Activated T-cell treated with anti-CD3 and anti-CD28 coated beads, Interleukin-2, amount 50 U/mL, for 24 hours (primary cell): ENCODE measurements at regions not wholly inside any gene's neighbourhood (a gene's known extent, or its start where the extent isn't known, plus 50 kb on each side); places are given as distances from the start of the nearest gene placed in this dataset.

ENCODE experiments used
- DNase-seq: peaks from one replicate; pipeline ENCODE4 v3.0.0-alpha.2; 2020
- H3K27ac Mint-ChIP-seq: 2 replicates; pipeline ENCODE4 v1.8.0; 2020; ENCODE audit warnings: mild to moderate bottlenecking, mixed read lengths
- H3K27me3 Mint-ChIP-seq: 2 replicates; pipeline ENCODE4 v1.8.0; 2020; ENCODE audit warnings: mixed read lengths
- H3K36me3 Mint-ChIP-seq: 2 replicates; pipeline ENCODE4 v1.8.0; 2020; ENCODE audit warnings: low read depth, mixed read lengths
- H3K4me1 Mint-ChIP-seq: 2 replicates; pipeline ENCODE4 v1.8.0; 2020; ENCODE audit warnings: low read depth, mixed read lengths
- H3K4me3 Mint-ChIP-seq: 2 replicates; pipeline ENCODE4 v1.8.0; 2020; ENCODE audit warnings: mild to moderate bottlenecking, moderate library complexity, mixed read lengths
- H3K9me3 Mint-ChIP-seq: 2 replicates; pipeline ENCODE4 v1.8.0; 2020; ENCODE audit warnings: mixed read lengths

DNA sequence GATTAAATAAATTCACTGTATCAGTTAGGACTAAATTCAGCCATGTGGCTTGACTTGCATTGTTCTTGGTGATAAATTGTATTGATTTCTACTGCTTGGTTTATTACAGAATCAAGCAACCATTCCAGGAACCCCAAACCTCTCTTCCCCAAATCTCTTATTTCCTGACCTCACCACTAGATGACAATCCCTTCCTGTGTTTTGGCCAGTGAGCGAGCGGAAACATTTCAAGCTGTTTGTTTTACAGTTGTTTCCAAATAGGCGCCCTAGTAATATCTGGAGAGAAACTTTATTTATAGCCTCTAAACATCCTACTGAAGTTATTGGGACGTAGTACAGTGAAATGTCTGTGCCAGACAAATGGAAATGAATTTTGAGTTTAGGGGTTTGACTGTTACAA lies 161.1 kb downstream of the SNAPC1 start:
- Mint-ChIP-seq H3K27ac (no peak overlapping the region), H3K9me3 (no peaks in the 10 kb centered on the region), H3K27me3 (peaks cover 44% of the 10 kb centered on the region), H3K36me3 (no peaks in the 10 kb centered on the region), H3K4me3 (no peak overlapping the region), H3K4me1 (no peaks in the 10 kb centered on the region)
- DNase-seq: no peak

GRCh38 chr14:61925043-61925442 lies 162.8 kb downstream of the SNAPC1 start:
- peaks cover 44% of the 10 kb centered on the region for H3K27me3 Mint-ChIP-seq
- no peak overlapping the region for H3K4me3 Mint-ChIP-seq
- no peaks in the 10 kb centered on the region for H3K36me3 Mint-ChIP-seq
- no peaks in the 10 kb centered on the region for H3K9me3 Mint-ChIP-seq
- DNase-seq: no peak
- H3K4me1 Mint-ChIP-seq: no peaks in the 10 kb centered on the region
- H3K27ac Mint-ChIP-seq: no peak overlapping the region

DNA sequence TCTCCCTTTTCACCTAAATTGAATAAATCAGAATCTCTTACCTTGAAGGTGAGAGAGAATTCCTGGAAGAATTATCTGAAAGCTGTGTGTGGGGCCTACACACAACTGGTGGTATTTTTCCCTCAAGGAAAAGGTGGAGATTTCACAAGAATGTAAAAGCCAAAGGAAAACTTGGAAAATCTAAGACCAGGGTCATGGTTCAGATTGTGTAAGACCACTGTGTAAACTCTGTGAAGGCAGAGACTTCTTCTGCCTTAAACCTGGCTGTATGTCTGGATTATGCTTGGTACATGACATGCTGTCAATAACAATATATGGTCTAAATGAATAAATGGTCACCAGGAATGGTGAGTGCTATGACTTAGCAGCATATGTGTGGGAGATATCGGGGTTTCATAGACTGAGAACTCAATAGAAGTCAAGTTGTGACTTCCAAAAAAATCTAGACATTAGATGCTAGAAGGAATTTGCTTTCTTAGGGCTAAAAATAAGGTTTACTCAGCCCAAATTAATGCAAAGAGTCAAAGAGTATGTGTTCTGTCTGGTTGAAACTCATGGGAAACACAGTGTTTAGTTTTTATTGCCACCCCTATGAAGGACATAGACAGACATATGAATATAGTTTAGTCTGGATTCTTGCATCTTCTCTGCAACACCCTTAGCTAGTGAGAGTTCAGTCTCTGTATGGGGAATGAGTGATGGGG lies 163.7 kb downstream of the SNAPC1 start:
- no peaks in the 10 kb centered on the region for H3K9me3 Mint-ChIP-seq
- peaks cover 45% of the 10 kb centered on the region for H3K27me3 Mint-ChIP-seq
- H3K4me3 Mint-ChIP-seq: no peak overlapping the region
- H3K4me1 Mint-ChIP-seq: no peaks in the 10 kb centered on the region
- no peak for DNase-seq
- H3K36me3 Mint-ChIP-seq: no peaks in the 10 kb centered on the region
- H3K27ac Mint-ChIP-seq: no peak overlapping the region

GRCh38 chr14:61927060-61927459 lies 164.8 kb downstream of the SNAPC1 start:
- Mint-ChIP-seq H3K4me3 (no peak overlapping the region), H3K4me1 (no peaks in the 10 kb centered on the region), H3K27me3 (peaks cover 47% of the 10 kb centered on the region), H3K36me3 (no peaks in the 10 kb centered on the region), H3K27ac (no peak overlapping the region), H3K9me3 (no peaks in the 10 kb centered on the region)
- no peak for DNase-seq

DNA sequence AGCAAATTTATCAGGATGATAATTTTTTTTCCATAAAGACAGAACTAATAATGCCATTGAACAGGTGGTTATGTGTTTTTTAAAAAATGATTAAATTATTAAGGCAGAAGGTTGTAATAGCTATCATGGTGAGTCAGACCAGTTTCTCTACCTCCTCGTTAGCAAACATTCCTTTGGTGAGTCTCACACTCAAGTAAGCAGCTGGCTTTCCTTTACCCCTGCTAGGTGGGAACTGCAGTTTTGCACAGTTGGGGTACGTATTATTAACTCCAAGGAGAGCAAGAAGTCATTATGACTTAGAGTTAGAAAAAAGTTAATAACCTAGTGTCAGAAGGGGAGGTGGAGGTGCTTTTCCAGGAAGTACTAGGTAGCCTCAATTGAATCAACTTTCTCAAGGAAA lies 165.3 kb downstream of the SNAPC1 start:
- Mint-ChIP-seq H3K36me3 (no peaks in the 10 kb centered on the region), H3K27ac (no peak overlapping the region), H3K4me1 (no peaks in the 10 kb centered on the region), H3K4me3 (no peak overlapping the region), H3K27me3 (peaks cover 48% of the 10 kb centered on the region), H3K9me3 (no peaks in the 10 kb centered on the region)
- DNase-seq: no peak

- no peak for DNase-seq
- no peaks in the 10 kb centered on the region for H3K36me3 Mint-ChIP-seq
- no peak overlapping the region for H3K27ac Mint-ChIP-seq
- no peak overlapping the region for H3K4me3 Mint-ChIP-seq
- no peaks in the 10 kb centered on the region for H3K9me3 Mint-ChIP-seq
- no peaks in the 10 kb centered on the region for H3K4me1 Mint-ChIP-seq
- H3K27me3 Mint-ChIP-seq: peaks cover 54% of the 10 kb centered on the region
Measured at GRCh38 chr14:61928300-61928699, 166.1 kb downstream of the SNAPC1 start.

GRCh38 chr14:61928701-61929100 lies 166.5 kb downstream of the SNAPC1 start:
- Mint-ChIP-seq H3K4me1 (no peaks in the 10 kb centered on the region), H3K9me3 (no peaks in the 10 kb centered on the region), H3K4me3 (no peak overlapping the region), H3K27ac (no peak overlapping the region), H3K36me3 (no peaks in the 10 kb centered on the region), H3K27me3 (peaks cover 52% of the 10 kb centered on the region)
- no peak for DNase-seq

DNA sequence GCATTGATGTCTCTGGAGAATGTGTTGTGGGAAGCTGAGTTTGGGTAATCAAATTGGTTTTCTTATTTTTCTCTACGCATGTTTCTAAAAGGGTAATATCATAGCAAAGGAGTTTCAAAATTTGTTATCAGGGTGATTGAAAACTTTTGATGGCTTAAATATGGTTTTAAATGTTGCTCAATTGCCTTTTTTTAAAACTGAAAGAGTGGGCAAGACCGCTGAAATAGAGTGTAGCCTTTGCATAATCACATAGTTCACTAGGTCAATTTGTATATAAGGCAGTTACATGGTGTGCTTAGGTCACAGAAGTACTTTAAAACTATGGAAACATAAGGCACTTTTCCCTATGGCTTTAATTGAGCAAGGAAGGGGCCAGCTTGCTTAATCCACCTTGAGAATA lies 167.4 kb downstream of the SNAPC1 start:
- H3K36me3 Mint-ChIP-seq: no peaks in the 10 kb centered on the region
- H3K27me3 Mint-ChIP-seq: peaks cover 44% of the 10 kb centered on the region
- H3K4me1 Mint-ChIP-seq: peaks cover 6% of the 10 kb centered on the region
- H3K27ac Mint-ChIP-seq: no peak overlapping the region
- H3K9me3 Mint-ChIP-seq: no peaks in the 10 kb centered on the region
- DNase-seq: no peak
- H3K4me3 Mint-ChIP-seq: no peak overlapping the region

- no peak for DNase-seq
- Mint-ChIP-seq H3K27ac (no peak overlapping the region), H3K4me1 (peaks cover 8% of the 10 kb centered on the region), H3K9me3 (no peaks in the 10 kb centered on the region), H3K36me3 (no peaks in the 10 kb centered on the region), H3K4me3 (no peak overlapping the region), H3K27me3 (peaks cover 38% of the 10 kb centered on the region)
Measured at GRCh38 chr14:61930101-61930857, 168.1 kb downstream of the SNAPC1 start.

DNA sequence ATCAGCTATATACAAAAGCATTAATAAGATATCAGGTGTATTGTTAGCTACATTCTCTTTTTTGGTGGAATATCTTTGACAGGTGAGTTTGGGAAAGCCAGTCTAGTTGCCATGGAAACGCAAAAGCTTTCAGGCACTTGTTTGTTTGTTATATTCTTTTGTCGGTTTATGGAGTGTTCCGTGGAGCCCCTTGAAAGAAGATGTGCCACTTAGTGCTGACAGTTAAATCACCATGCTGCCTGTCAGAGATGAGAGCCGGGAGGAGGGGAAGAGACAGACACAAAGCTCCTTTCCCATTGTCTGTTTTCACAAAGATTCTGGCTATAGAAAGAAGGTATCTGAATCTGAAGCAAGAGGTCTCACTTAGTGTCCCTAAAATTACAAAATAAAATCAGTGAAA lies 170.8 kb downstream of the SNAPC1 start:
- Mint-ChIP-seq H3K36me3 (no peaks in the 10 kb centered on the region), H3K4me3 (no peak overlapping the region), H3K27me3 (peaks cover 52% of the 10 kb centered on the region), H3K4me1 (peaks cover 8% of the 10 kb centered on the region), H3K9me3 (no peaks in the 10 kb centered on the region), H3K27ac (no peak overlapping the region)
- DNase-seq: no peak

GRCh38 chr14:61934385-61934784 lies 172.2 kb downstream of the SNAPC1 start:
- Mint-ChIP-seq H3K27me3 (peaks cover 50% of the 10 kb centered on the region), H3K9me3 (no peaks in the 10 kb centered on the region), H3K4me1 (peaks cover 8% of the 10 kb centered on the region), H3K4me3 (no peak overlapping the region), H3K27ac (no peak overlapping the region), H3K36me3 (no peaks in the 10 kb centered on the region)
- no peak for DNase-seq

- no peak overlapping the region for H3K27ac Mint-ChIP-seq
- peaks cover 69% of the 10 kb centered on the region for H3K27me3 Mint-ChIP-seq
- no peak overlapping the region for H3K4me3 Mint-ChIP-seq
- no peaks in the 10 kb centered on the region for H3K4me1 Mint-ChIP-seq
- no peaks in the 10 kb centered on the region for H3K36me3 Mint-ChIP-seq
- H3K9me3 Mint-ChIP-seq: no peaks in the 10 kb centered on the region
- DNase-seq: no peak
Measured at GRCh38 chr14:61939776-61940175, 177.6 kb downstream of the SNAPC1 start.

DNA sequence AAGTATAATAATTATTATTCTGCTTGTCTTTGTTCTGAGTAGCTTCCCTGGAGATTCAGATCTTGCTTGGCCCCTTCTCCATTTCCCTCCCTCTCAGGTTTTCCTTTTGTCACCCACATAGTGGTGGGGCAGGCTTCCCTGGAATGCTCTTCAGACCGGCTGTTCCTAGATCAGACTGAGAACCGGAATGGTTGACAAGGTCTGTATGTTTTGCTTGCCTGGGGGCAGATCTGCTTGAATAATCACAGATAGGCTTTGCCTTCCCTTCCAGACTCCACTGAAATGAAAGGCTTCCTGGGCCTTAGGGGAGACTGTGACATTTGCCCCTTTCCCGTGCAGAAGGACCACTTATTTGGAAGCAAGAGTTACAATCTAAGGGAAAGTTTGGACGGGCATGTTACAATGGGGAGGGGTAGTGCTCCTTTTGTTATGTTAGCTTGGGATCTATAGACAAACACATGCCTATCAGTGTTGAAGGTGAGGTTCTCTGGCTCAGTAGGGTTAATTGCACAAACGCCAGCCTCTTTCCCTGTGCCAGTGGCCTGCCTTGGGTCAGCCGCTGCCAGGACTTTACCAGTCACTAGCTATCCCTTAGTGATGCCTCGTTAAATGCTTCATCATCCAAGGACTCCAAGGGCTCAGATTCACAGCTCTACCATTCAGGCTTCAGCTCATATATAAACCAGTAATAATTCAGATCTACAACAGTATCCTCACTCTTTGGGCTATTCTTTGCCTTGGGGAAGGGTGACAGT lies 178.6 kb downstream of the SNAPC1 start:
- no peak for DNase-seq
- Mint-ChIP-seq H3K27me3 (peaks cover 70% of the 10 kb centered on the region), H3K9me3 (no peaks in the 10 kb centered on the region), H3K27ac (no peak overlapping the region), H3K4me1 (no peaks in the 10 kb centered on the region), H3K36me3 (no peaks in the 10 kb centered on the region), H3K4me3 (no peak overlapping the region)

DNA sequence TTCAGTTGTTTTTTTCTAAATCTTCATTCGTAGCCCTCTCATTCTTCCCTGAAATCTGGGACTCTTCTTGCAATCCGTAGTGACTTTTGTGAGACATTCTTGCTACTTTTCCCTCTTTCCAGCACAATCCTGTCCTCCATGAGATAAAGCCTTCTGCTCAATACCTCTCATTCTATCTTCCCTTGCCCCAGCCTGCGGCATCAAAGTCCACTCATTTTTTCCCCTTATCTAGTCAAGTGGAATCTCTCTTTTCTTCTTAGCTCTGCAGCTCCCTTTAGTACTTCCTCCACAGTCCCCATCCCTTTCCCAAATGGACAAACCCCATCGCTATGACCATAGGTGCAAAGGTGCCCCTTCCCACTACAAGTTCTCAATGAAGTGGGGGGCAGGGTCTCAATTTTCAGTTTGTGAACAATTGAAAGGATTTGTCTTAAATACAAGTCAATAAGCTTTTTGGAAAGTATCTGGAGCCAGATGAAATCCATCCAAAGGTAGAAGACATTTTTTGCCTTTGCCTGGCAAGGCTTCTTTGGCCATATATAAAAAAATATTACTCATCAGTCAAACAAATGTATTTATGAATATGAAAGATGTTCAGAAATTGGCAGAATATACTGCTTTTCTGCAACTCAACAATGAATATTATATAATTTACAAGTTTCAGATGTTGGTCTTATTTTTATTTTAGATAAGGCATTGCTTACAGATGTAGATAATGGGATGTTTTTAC lies 179.4 kb downstream of the SNAPC1 start:
- Mint-ChIP-seq H3K4me1 (no peaks in the 10 kb centered on the region), H3K27ac (no peak overlapping the region), H3K27me3 (peaks cover 67% of the 10 kb centered on the region), H3K36me3 (no peaks in the 10 kb centered on the region), H3K4me3 (no peak overlapping the region), H3K9me3 (no peaks in the 10 kb centered on the region)
- no peak for DNase-seq
